A172 (cell line): ENCODE measurements at regions not wholly inside any gene's neighbourhood (a gene's known extent, or its start where the extent isn't known, plus 50 kb on each side); places are given as distances from the start of the nearest gene placed in this dataset.
"Not testable (repeated sequence)": the region's sequence is repeated elsewhere in the genome, so short reads cannot be mapped to it uniquely, and the experiment has no call there.

Source experiments
- DNase-seq: peaks from one replicate; pipeline ENCODE4 v3.0.0-alpha.2; 2015; ENCODE audit warnings: low spot score

- DNase-seq = no peak
Observed at GRCh38 chr3:127440384-127440783, 150.1 kb downstream of the TPRA1 start.

DNA sequence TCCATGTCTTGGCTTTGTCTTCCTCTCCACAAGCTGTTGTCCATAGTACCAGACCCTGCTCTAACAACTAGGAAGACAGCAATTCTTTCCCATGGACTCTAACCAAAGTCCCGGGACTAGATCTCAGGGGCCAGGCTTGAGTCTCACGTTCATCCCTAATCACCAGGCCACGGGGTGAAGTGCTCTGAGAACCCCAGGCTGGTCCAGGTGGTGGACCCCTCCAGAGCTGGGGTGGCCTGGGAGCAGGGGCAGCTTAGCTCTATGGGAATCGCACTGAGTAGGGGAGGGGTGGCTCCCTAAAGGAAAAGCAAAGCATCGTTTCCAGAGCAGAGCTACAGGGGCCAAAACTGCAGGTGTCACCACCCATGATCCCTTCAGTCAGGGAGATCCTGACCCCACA lies 150.9 kb downstream of the TPRA1 start:
- no peak for DNase-seq

DNA sequence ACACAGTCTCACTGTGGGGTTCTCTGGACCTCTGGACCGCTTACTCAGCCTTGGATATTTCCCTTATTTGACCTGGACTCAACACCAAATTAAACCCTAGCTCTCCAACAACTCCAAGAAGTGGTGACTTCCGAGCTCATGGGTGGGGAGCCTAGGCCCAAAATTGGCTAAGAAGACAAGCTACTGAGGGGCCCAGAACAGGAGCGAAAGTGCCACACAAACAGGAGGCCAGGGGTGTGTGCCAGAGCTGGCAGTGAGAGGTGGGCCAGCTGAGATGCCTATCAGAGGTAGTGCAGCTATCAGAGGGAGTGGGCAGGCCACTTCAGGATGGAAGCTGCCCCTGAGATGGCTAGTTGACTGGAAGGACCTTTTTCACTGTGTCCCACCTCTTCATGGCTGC lies 151.1 kb upstream of the PRR20G start:
- no peak for DNase-seq

DNA sequence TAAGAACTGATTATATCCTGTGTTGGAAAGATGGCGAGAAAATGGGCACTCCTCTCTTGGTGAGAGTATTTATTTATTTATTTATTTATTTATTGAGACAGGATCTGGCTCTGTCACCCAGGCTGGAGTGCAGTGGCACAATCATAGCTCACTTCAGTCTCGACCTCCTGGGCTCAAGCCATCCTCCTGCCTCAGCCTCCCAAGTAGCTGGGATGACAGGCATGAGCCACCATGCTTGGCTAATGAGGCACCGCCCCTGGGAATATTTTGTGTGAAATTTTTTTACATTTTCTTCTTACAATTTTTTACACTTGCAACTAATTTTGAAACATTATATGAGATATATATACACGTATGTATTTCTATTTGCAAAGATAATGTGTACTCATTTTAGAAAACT lies 150.5 kb upstream of the PRR20G start:
- DNase-seq = no peak

GRCh38 chr3:127435299-127435698 lies 147.5 kb upstream of the PRR20G start:
- DNase-seq = not testable (repeated sequence)

GRCh38 chr3:127431066-127431465 lies 143.2 kb upstream of the PRR20G start:
- no peak for DNase-seq

GRCh38 chr3:127428344-127428997 lies 140.6 kb upstream of the PRR20G start:
- peak; percentile 36 for DNase-seq

DNA sequence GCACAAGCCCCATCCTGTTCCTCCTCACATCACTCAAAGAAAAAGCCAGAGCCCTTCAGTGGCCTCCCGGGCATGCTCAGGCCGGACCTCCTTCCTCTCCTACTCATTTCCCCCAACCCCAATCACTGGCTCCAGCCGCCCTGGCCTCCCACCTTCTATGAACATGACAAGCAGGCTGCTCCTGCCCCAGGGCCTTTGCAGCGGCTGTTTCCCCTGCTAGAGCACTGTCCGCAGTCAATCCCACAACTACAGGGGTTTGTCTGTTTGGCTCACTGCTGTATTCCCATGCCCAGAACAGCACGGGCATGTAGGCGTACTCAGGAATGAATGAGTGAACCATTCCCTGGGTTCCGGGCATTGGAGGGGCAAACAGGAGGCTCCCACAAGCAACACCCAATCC lies 139.8 kb upstream of the PRR20G start:
- no peak for DNase-seq

- DNase-seq = no peak
Observed at GRCh38 chr3:127427156-127427555, 139.3 kb upstream of the PRR20G start.

GRCh38 chr3:127426444-127427153 lies 138.8 kb upstream of the PRR20G start:
- DNase-seq = no peak

GRCh38 chr3:127425505-127426443 lies 137.9 kb upstream of the PRR20G start:
- no peak for DNase-seq

DNA sequence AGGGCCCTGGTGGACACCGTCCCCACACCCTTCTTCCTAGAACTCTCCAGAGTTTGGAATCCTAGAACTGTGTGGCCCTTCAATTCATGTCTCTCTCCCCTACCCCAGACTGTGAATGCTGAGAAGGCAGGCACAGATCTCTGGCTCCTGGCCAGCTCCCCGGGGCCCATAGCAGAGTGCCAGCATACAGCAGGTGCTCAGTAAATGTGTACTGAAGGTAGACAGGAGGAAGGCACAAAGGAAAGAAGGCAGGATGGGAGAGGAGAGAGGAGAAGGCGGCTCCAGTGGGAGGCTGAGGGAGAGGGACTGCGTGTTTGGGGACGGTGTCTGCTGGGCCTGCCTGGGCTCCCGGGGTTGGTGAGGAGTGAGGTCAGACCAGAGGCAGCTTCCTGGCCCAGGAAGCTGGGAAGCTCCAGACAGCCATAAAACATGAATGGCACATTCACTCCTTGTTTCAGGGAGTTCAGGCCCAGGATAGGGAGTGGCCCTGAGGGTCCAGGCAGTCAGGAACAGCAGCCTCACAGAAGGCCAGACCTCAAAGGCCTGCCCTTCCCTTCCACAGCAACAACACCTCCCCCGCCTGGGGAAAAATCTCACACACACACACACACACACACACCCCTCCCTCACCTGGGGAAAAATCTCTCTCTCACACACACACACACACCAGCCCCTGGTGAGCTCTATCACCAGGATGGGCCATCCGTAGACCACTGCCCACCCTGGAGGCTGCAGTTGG lies 137.1 kb upstream of the PRR20G start:
- DNase-seq = no peak

DNA sequence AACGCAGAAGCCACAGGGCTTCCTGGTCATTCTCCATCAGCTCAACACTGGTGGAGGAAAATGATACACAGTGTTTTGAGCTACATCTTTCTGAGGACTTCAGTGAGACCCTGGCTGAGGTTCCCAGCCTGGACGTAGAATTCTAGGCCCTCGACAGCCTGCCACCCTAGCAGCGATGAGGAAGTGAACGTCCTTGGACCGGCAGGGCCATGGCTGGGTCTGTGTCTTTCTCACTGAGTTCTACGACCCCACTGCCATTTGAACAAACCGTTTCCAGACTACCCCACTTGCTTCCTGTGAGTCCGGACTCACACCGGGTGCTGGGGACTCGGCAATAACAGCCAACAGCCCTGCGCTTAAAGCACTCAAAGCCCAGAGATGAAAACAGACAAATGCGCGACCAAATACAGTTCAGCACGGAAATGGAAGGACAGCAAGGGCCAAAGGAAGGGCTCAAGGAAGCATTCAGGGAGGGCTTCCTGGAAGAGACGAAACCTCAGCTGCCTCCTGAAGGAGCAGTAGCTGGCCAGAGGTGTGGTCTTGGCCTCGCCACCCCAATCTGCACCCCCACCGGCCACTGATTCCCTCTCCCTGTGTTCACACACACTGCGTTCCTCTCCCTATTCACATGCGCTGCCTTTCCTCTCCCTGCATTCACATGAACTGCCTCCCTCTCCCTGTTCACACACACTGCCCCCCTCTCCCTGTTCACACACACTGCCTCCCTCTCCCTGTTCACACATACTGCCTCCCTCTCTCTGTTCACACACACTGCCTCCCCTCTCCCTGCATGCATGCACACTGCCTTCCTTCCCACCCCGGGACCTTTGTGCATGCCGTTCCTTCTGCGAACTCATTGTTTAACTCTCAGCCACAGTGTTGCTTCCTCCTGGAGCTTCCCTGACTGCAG lies 136.3 kb upstream of the PRR20G start:
- DNase-seq = no peak

DNA sequence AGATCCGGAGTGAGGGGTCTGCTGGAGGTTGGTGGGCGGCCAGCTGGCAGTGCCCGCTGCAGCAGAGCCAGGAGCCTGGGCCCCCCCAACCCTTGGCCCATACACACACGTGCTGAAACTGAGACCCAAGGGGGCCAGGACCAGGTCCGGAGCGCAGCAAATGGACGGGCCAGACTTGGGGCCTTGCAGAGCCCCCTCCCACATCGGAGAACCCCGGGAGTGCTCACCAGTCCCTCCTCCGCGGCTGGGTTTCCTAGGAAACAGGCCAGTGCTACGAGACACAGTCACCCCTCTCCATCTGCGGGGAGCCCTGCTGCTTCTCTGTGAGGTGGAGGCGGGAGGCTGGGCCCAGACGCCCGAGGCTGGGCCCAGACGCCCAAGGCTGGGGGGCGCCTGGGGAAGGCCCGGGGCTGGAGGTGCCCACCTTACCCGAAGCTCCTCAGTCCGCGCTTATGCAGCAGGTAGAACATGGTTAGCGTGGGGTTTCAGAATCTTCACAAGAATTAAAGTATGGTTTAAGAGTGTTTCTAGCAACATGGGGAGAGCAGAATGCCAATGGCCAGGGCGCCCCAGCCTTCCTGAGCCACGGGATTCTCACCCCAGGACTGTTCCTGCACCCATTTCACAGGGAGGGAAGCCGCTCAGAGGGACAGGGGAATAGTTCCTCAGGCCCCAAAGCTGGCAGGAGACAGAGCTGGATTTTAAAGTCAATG lies 135.0 kb upstream of the PRR20G start:
- DNase-seq = no peak

DNA sequence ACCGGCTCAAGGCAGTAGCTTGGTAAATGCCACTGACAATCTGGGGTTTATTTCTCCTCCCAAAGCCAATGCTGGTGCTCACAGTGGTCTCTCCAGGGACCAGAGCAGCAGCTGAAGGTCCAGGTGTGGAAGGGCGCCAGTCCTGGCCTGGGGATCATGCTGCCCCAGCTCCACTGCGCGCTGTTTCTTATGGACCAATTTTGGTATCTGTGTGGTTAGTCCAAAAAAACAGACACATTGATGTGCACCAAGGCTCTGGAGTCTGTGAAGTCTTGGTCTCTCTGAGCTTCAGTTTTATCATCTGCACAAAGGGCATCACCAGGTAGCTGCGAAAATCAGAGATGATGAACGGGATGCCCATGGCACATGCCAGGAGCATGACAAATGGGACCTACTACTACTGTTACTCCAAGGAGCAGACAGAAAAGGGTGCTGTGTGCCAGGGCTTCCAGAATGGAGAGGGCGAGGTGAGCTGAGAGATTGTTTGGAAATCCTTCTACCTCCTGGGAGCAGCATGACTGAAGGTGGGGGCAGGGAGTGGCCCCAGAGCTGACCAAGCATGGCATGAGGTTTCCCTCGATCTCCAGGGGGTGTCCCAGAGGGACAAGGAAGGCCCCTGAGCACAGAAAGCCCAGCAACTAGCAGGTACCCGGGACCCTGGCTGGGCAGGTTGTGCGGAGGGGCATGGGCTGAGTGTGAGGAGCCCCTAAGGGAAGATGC lies 134.3 kb upstream of the PRR20G start:
- DNase-seq = no peak

- DNase-seq = no peak
Observed at GRCh38 chr3:127420829-127421228, 133.0 kb upstream of the PRR20G start.

- no peak for DNase-seq
Observed at GRCh38 chr3:127419641-127420553, 132.1 kb upstream of the PRR20G start.

GRCh38 chr3:127419182-127419581 lies 131.3 kb upstream of the PRR20G start:
- no peak for DNase-seq
